ENCODE measurements at regions not wholly inside any gene's neighbourhood (a gene's known extent, or its start where the extent isn't known, plus 50 kb on each side); places are given as distances from the start of the nearest gene placed in this dataset.

GRCh38 chr7:35487841-35488240 is 207.1 kb downstream of the HERPUD2 start:
- no peak overlapping the region for H3K4me3 Mint-ChIP-seq
- TF ChIP-seq EZH2phosphoT487 (IDR thresholded peaks at IDR 0.05) (no peak), EZH2 (IDR thresholded peaks at IDR 0.05) (no peak)
- TF ChIP-seq, protein P1, sequence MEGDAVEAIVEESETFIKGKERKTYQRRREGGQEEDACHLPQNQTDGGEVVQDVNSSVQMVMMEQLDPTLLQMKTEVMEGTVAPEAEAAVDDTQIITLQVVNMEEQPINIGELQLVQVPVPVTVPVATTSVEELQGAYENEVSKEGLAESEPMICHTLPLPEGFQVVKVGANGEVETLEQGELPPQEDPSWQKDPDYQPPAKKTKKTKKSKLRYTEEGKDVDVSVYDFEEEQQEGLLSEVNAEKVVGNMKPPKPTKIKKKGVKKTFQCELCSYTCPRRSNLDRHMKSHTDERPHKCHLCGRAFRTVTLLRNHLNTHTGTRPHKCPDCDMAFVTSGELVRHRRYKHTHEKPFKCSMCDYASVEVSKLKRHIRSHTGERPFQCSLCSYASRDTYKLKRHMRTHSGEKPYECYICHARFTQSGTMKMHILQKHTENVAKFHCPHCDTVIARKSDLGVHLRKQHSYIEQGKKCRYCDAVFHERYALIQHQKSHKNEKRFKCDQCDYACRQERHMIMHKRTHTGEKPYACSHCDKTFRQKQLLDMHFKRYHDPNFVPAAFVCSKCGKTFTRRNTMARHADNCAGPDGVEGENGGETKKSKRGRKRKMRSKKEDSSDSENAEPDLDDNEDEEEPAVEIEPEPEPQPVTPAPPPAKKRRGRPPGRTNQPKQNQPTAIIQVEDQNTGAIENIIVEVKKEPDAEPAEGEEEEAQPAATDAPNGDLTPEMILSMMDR (IDR thresholded peaks at IDR 0.05) = no peak
- H4K20me1 ChIP-seq (ENCODE audit: low read depth) = no peaks in the 10 kb centered on the region
- H3K27ac ChIP-seq = no peak overlapping the region
- no peak overlapping the region for H3K4me2 ChIP-seq
- peaks cover 6% of the 10 kb centered on the region for H3F3A ChIP-seq (ENCODE audit: low read depth)
- H3K9me3 Mint-ChIP-seq = no peaks in the 10 kb centered on the region
- H3K36me3 Mint-ChIP-seq = no peaks in the 10 kb centered on the region
- H3K9me3 ChIP-seq (ENCODE audit: low read depth) = no peaks in the 10 kb centered on the region
- no peak overlapping the region for H3K9ac ChIP-seq
- peaks cover 13% of the 10 kb centered on the region for H3K4me1 ChIP-seq
- DNase-seq (ENCODE audit: low spot score) = no peak
- H2AFZ ChIP-seq (replicated peaks) = no peak overlapping the region
- peaks cover 5% of the 10 kb centered on the region for H3K27me3 Mint-ChIP-seq (ENCODE audit: insufficient read depth, low read depth)
- no peaks in the 10 kb centered on the region for H3K36me3 ChIP-seq
- H3K4me3 ChIP-seq = no peak overlapping the region
- no peak overlapping the region for H3K27ac Mint-ChIP-seq
- no peaks in the 10 kb centered on the region for H3K79me2 ChIP-seq (ENCODE audit: low read depth)
- no peaks in the 10 kb centered on the region for H3K4me1 Mint-ChIP-seq
- no peaks in the 10 kb centered on the region for H3K27me3 ChIP-seq

- H3F3A ChIP-seq (ENCODE audit: low read depth) = peaks cover 6% of the 10 kb centered on the region
- no peaks in the 10 kb centered on the region for H3K36me3 ChIP-seq
- H3K9ac ChIP-seq = no peak overlapping the region
- H3K9me3 ChIP-seq (ENCODE audit: low read depth) = no peaks in the 10 kb centered on the region
- Mint-ChIP-seq H3K27ac (no peak overlapping the region), H3K9me3 (no peaks in the 10 kb centered on the region), H3K4me1 (no peaks in the 10 kb centered on the region), H3K36me3 (no peaks in the 10 kb centered on the region), H3K4me3 (no peak overlapping the region), H3K27me3 (ENCODE audit: insufficient read depth, low read depth) (peaks cover 5% of the 10 kb centered on the region)
- no peak overlapping the region for H3K4me2 ChIP-seq
- H4K20me1 ChIP-seq (ENCODE audit: low read depth) = no peaks in the 10 kb centered on the region
- no peak overlapping the region for H3K27ac ChIP-seq
- H3K4me1 ChIP-seq = peaks cover 13% of the 10 kb centered on the region
- H3K27me3 ChIP-seq = no peaks in the 10 kb centered on the region
- TF ChIP-seq, protein P1 (IDR thresholded peaks at IDR 0.05) = no peak
- no peak for TF ChIP-seq EZH2 (IDR thresholded peaks at IDR 0.05)
- no peak for TF ChIP-seq EZH2phosphoT487 (IDR thresholded peaks at IDR 0.05)
- no peaks in the 10 kb centered on the region for H3K79me2 ChIP-seq (ENCODE audit: low read depth)
- H2AFZ ChIP-seq (replicated peaks) = no peak overlapping the region
- no peak for DNase-seq (ENCODE audit: low spot score)
- H3K4me3 ChIP-seq = no peak overlapping the region
These were observed 207.5 kb downstream of the HERPUD2 start for GRCh38 chr7:35487402-35487801.

GRCh38 chr7:35485436-35485835 is 209.5 kb downstream of the HERPUD2 start:
- Histone ChIP-seq H3K27ac (no peak overlapping the region), H3K4me2 (peak overlapping the region; percentile 5), H2AFZ (replicated peaks) (peak overlapping the region; percentile 35), H3K79me2 (ENCODE audit: low read depth) (no peaks in the 10 kb centered on the region), H3K36me3 (no peaks in the 10 kb centered on the region), H3K4me3 (no peak overlapping the region), H3K9me3 (ENCODE audit: low read depth) (no peaks in the 10 kb centered on the region), H3K9ac (no peak overlapping the region), H3K27me3 (no peaks in the 10 kb centered on the region), H3F3A (ENCODE audit: low read depth) (peaks cover 6% of the 10 kb centered on the region), H4K20me1 (ENCODE audit: low read depth) (no peaks in the 10 kb centered on the region), H3K4me1 (peaks cover 13% of the 10 kb centered on the region)
- Mint-ChIP-seq H3K4me1 (no peaks in the 10 kb centered on the region), H3K4me3 (no peak overlapping the region), H3K9me3 (no peaks in the 10 kb centered on the region), H3K36me3 (no peaks in the 10 kb centered on the region), H3K27me3 (ENCODE audit: insufficient read depth, low read depth) (peaks cover 5% of the 10 kb centered on the region), H3K27ac (no peak overlapping the region)
- TF ChIP-seq EZH2 (IDR thresholded peaks at IDR 0.05) = no peak
- TF ChIP-seq, protein P1 (IDR thresholded peaks at IDR 0.05) = no peak
- no peak for TF ChIP-seq EZH2phosphoT487 (IDR thresholded peaks at IDR 0.05)
- DNase-seq (ENCODE audit: low spot score) = peak; percentile 43

Measured in neural progenitor cell (in vitro differentiated cells).